ENCODE measurements at regions not wholly inside any gene's neighbourhood (a gene's known extent, or its start where the extent isn't known, plus 50 kb on each side); places are given as distances from the start of the nearest gene placed in this dataset.

DNA sequence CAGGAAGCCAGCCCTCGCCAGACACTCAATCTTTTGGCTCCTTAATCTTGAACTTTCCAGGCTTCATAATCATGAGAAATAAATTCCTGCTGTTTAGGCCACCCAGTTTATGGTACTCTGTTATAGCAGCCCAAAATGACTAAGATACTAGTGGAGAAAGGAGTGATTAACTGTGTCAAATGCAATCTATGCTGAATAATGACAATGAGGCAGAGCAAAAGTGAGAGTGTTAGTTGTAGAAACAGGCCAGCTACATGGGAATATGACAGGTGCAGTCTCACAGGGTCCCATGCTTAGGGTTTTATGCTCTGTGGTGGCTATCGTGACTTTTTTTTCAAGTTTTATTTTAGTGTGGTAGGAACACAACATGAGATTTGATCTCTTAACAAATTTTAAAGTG lies 888.8 kb downstream of the TTLL7 start:
- TF ChIP-seq, protein P1, sequence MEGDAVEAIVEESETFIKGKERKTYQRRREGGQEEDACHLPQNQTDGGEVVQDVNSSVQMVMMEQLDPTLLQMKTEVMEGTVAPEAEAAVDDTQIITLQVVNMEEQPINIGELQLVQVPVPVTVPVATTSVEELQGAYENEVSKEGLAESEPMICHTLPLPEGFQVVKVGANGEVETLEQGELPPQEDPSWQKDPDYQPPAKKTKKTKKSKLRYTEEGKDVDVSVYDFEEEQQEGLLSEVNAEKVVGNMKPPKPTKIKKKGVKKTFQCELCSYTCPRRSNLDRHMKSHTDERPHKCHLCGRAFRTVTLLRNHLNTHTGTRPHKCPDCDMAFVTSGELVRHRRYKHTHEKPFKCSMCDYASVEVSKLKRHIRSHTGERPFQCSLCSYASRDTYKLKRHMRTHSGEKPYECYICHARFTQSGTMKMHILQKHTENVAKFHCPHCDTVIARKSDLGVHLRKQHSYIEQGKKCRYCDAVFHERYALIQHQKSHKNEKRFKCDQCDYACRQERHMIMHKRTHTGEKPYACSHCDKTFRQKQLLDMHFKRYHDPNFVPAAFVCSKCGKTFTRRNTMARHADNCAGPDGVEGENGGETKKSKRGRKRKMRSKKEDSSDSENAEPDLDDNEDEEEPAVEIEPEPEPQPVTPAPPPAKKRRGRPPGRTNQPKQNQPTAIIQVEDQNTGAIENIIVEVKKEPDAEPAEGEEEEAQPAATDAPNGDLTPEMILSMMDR (IDR thresholded peaks at IDR 0.05 in 4 of 5, conservative IDR thresholded peaks at IDR 0.05 in 1 of 5), result no peak
- no peak for TF ChIP-seq POLR2A (IDR thresholded peaks at IDR 0.05)

Measured in gastrocnemius medialis (tissue), 4 donors.